ENCODE measurements at regions not wholly inside any gene's neighbourhood (a gene's known extent, or its start where the extent isn't known, plus 50 kb on each side); places are given as distances from the start of the nearest gene placed in this dataset.

GRCh38 chr4:160709026-160709425 is 1454.8 kb downstream of the FSTL5 start:
- TF ChIP-seq POLR2AphosphoS5 (IDR thresholded peaks at IDR 0.05; ENCODE audit: low read depth, low read length): no peak
- TF ChIP-seq CTCF (IDR thresholded peaks at IDR 0.05): no peak
- TF ChIP-seq SIN3A (IDR thresholded peaks at IDR 0.05; ENCODE audit: borderline replicate concordance, insufficient read depth, low read depth, low read length): no peak
- no peak for TF ChIP-seq REST (IDR thresholded peaks at IDR 0.05; ENCODE audit: insufficient read depth in 1 of 2, low read depth in 2 of 2, low read length in 1 of 2)

Measured in Panc1 (cell line).